Ascending aorta (tissue), 2 donors: ENCODE measurements at regions not wholly inside any gene's neighbourhood (a gene's known extent, or its start where the extent isn't known, plus 50 kb on each side); places are given as distances from the start of the nearest gene placed in this dataset.

Experiments used
- DNase-seq, 2 donors: peaks; one replicate each; pipeline ENCODE4 v3.0.0-alpha.2; 2019; ENCODE audit warnings: low spot score in 2 of 2
- H3K27ac ChIP-seq, 2 donors: fragments of 200-600 bp; sonication (generic); one replicate each; pipeline ENCODE4 v1.5.1; 2016 to 2017; ENCODE audit warnings: mild to moderate bottlenecking in 1 of 2
- H3K27me3 ChIP-seq: fragments of 200-600 bp; sonication (generic); one replicate; pipeline ENCODE4 v1.5.1; 2017
- H3K36me3 ChIP-seq, 2 donors: fragments of 200-600 bp; sonication (generic); one replicate each; pipeline ENCODE4 v1.5.1; 2016
- H3K4me1 ChIP-seq, 2 donors: fragments of 200-600 bp; sonication (generic); one replicate each; pipeline ENCODE4 v1.5.1; 2016 to 2017; ENCODE audit warnings: mild to moderate bottlenecking in 1 of 2
- H3K4me3 ChIP-seq, 2 donors: fragments of 200-600 bp; sonication (generic); one replicate each; pipeline ENCODE4 v1.5.1; 2016 to 2017; ENCODE audit warnings: mild to moderate bottlenecking in 1 of 2
- H3K9me3 ChIP-seq, 2 donors: fragments of 200-600 bp; sonication (generic); one replicate each; pipeline ENCODE4 v1.5.1; 2016
- intact Hi-C: fragments of 100-400 bp; cut with DNase I; formaldehyde crosslinking; loops from one replicate; pipeline ENCODE4 v1.15.1; 2023
- TF ChIP-seq, protein P1 (sequence below), 3 experiments: fragments of 200-600 bp in 2 of 3; fragments of 450-650 bp in 1 of 3; sonication (generic) in 2 of 3; IDR thresholded peaks; one replicate each; pipeline ENCODE4 v1.5.1; 2016 to 2019; ENCODE audit warnings: antibody characterized with exemption in 3 of 3, mild to moderate bottlenecking in 1 of 3, moderate library complexity in 1 of 3

GRCh38 chr18:41347057-41347456, 608.0 kb upstream of the PIK3C3 start:
- Histone ChIP-seq H3K27me3 (no peaks in the 10 kb centered on the region), H3K27ac (no peak overlapping the region), H3K36me3 (no peaks in the 10 kb centered on the region), H3K4me3 (no peak overlapping the region), H3K9me3 (no peaks in the 10 kb centered on the region), H3K4me1 (no peaks in the 10 kb centered on the region)
- DNase-seq: no peak
- TF ChIP-seq, protein P1, sequence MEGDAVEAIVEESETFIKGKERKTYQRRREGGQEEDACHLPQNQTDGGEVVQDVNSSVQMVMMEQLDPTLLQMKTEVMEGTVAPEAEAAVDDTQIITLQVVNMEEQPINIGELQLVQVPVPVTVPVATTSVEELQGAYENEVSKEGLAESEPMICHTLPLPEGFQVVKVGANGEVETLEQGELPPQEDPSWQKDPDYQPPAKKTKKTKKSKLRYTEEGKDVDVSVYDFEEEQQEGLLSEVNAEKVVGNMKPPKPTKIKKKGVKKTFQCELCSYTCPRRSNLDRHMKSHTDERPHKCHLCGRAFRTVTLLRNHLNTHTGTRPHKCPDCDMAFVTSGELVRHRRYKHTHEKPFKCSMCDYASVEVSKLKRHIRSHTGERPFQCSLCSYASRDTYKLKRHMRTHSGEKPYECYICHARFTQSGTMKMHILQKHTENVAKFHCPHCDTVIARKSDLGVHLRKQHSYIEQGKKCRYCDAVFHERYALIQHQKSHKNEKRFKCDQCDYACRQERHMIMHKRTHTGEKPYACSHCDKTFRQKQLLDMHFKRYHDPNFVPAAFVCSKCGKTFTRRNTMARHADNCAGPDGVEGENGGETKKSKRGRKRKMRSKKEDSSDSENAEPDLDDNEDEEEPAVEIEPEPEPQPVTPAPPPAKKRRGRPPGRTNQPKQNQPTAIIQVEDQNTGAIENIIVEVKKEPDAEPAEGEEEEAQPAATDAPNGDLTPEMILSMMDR (IDR thresholded peaks at IDR 0.05): no peak
- intact Hi-C loops: no loop called here

GRCh38 chr18:41343808-41344207, 611.2 kb upstream of the PIK3C3 start:
- intact Hi-C loops: no loop called here
- Histone ChIP-seq H3K4me1 (no peaks in the 10 kb centered on the region), H3K27ac (no peak overlapping the region), H3K27me3 (no peaks in the 10 kb centered on the region), H3K9me3 (no peaks in the 10 kb centered on the region), H3K4me3 (no peak overlapping the region), H3K36me3 (no peaks in the 10 kb centered on the region)
- TF ChIP-seq, protein P1 (IDR thresholded peaks at IDR 0.05): no peak
- no peak for DNase-seq

DNA sequence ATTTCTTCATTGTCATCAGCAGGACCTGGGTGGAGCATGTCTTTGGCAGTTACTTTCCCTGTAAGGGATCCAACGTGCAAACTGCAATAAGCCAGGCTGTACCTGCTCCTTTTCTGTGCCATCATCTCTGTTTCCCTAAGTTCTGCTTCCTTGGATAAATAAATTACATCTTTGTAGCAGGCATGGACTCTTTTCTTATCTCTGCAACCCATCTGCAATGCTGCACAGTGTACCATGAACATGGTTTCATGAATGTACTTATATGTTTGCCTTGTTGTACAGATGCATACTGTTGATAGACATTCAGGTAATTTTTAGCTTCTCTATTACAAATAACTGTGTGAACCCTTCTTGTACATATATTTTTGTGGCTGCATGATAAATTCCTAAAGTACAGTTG, 616.7 kb upstream of the PIK3C3 start:
- Histone ChIP-seq H3K36me3 (no peaks in the 10 kb centered on the region), H3K9me3 (no peaks in the 10 kb centered on the region), H3K27ac (no peak overlapping the region), H3K4me1 (no peaks in the 10 kb centered on the region), H3K27me3 (no peaks in the 10 kb centered on the region), H3K4me3 (no peak overlapping the region)
- DNase-seq: no peak
- intact Hi-C loops: no loop called here
- TF ChIP-seq, protein P1 (IDR thresholded peaks at IDR 0.05): no peak

- no peak for DNase-seq
- intact Hi-C loops: no loop called here
- Histone ChIP-seq H3K4me3 (no peak overlapping the region), H3K9me3 (no peaks in the 10 kb centered on the region), H3K36me3 (no peaks in the 10 kb centered on the region), H3K27me3 (no peaks in the 10 kb centered on the region), H3K4me1 (no peaks in the 10 kb centered on the region), H3K27ac (no peak overlapping the region)
- TF ChIP-seq, protein P1 (IDR thresholded peaks at IDR 0.05): no peak
Measured at GRCh38 chr18:41331661-41332060, 623.4 kb upstream of the PIK3C3 start.

DNA sequence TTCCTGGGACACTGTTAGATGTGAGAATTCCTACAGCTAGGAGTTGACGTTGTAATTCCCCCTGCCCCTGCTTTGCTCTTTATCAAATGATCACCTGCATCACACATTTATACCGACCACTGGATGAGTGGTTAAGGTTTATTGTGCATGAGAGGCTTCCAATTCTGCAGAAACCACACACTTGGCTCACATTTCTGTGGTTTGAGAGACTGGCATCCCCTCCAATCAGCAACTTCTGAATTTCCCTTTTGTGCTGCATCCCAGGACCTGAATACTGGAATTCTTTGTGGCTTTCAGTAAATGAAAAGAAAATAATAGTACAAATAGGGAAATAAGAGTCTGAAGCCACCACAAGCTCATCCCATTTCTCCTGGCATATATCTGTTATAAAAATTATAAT, 628.7 kb upstream of the PIK3C3 start:
- TF ChIP-seq, protein P1 (IDR thresholded peaks at IDR 0.05): no peak
- Histone ChIP-seq H3K9me3 (no peaks in the 10 kb centered on the region), H3K27me3 (no peaks in the 10 kb centered on the region), H3K4me1 (no peaks in the 10 kb centered on the region), H3K27ac (no peak overlapping the region), H3K4me3 (no peak overlapping the region), H3K36me3 (no peaks in the 10 kb centered on the region)
- intact Hi-C loops: no loop called here
- no peak for DNase-seq

DNA sequence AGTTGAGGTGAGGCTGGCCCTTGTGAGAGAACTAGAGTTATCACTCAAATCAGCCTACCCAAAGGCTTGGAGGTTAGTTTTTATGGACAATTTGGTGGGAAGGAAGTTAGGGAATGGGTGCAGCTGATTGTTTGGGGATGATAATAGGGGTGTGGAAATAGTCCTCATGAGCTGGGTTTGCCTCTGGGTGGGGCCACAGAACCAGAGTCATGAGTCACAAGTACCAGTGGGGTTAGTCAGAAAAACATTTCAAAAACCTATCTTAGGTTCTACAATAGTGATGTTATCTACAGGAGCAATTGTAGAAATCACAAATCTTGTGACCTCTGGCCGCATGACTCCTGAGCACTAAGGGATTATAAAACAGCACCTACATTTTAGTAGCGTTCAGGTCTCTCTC, 630.1 kb upstream of the PIK3C3 start:
- Histone ChIP-seq H3K27me3 (no peaks in the 10 kb centered on the region), H3K36me3 (no peaks in the 10 kb centered on the region), H3K4me3 (no peak overlapping the region), H3K27ac (no peak overlapping the region), H3K9me3 (no peaks in the 10 kb centered on the region), H3K4me1 (no peaks in the 10 kb centered on the region)
- intact Hi-C loops: no loop called here
- no peak for DNase-seq
- TF ChIP-seq, protein P1 (IDR thresholded peaks at IDR 0.05): no peak
